Right lobe of liver (tissue), 4 donors: ENCODE measurements at regions not wholly inside any gene's neighbourhood (a gene's known extent, or its start where the extent isn't known, plus 50 kb on each side); places are given as distances from the start of the nearest gene placed in this dataset.

Experiments used
- POLR2A ChIP-seq: fragments of 450-650 bp; IDR thresholded peaks from one replicate; pipeline ENCODE4 v1.6.1; 2017; ENCODE audit warnings: antibody characterized with exemption, mild to moderate bottlenecking
- TF ChIP-seq, protein P1 (sequence below), 4 donors: fragments of 200-600 bp in 3 of 4; fragments of 450-650 bp in 1 of 4; IDR thresholded peaks; one replicate each; pipeline versions ENCODE4 v1.5.1 to v1.8.0; 2016 to 2022; ENCODE audit warnings: antibody characterized with exemption in 4 of 4, mild to moderate bottlenecking in 2 of 4
- donor health status: DM: no; HTN: no; CAD: no.
- donor health status: DM: no; HTN: no; CAD: no.
- donor health status: DM: no; HTN: yes; CAD: no.

DNA sequence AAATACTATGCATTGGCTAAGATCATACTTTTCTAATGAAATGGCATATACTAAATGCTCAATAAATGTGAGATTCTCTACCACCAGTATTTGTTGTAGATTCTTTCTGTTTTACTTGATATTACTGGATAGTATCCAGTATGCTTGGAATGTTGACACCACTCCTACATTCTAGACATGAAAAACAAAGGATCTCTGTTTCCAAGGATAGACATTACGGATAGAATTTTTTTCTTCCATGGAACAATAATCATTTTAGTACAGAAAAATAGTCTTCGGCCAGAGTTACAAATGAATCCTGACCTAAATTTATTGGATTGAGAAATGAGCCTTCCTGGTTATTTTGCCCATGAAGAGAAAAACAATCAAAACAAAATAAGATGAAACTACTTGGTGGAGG, 258.2 kb upstream of the NT5E start:
- TF ChIP-seq, protein P1, sequence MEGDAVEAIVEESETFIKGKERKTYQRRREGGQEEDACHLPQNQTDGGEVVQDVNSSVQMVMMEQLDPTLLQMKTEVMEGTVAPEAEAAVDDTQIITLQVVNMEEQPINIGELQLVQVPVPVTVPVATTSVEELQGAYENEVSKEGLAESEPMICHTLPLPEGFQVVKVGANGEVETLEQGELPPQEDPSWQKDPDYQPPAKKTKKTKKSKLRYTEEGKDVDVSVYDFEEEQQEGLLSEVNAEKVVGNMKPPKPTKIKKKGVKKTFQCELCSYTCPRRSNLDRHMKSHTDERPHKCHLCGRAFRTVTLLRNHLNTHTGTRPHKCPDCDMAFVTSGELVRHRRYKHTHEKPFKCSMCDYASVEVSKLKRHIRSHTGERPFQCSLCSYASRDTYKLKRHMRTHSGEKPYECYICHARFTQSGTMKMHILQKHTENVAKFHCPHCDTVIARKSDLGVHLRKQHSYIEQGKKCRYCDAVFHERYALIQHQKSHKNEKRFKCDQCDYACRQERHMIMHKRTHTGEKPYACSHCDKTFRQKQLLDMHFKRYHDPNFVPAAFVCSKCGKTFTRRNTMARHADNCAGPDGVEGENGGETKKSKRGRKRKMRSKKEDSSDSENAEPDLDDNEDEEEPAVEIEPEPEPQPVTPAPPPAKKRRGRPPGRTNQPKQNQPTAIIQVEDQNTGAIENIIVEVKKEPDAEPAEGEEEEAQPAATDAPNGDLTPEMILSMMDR (IDR thresholded peaks at IDR 0.05) = no peak
- no peak for TF ChIP-seq POLR2A
